ENCODE measurements at regions not wholly inside any gene's neighbourhood (a gene's known extent, or its start where the extent isn't known, plus 50 kb on each side); places are given as distances from the start of the nearest gene placed in this dataset.

DNA sequence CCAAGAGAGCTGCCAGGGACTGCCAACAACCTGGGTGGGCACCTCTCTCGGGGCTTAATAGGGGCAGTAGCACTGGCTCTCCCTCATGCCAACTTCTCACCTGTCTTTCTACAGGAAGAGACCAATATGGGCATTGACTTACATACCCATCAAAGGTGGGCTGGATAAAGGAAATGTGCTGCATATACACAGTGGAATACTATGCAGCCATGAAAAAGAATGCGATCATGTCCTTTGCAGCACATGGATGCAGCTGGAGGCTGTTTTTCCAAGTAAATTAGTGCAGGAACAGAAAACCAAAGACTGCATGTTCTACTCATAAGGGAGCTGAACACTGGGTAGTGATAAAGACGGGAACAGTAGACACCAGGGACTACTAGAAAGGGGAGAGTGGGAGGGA, 172.5 kb downstream of the URB2 start:
- TF ChIP-seq, protein P1, sequence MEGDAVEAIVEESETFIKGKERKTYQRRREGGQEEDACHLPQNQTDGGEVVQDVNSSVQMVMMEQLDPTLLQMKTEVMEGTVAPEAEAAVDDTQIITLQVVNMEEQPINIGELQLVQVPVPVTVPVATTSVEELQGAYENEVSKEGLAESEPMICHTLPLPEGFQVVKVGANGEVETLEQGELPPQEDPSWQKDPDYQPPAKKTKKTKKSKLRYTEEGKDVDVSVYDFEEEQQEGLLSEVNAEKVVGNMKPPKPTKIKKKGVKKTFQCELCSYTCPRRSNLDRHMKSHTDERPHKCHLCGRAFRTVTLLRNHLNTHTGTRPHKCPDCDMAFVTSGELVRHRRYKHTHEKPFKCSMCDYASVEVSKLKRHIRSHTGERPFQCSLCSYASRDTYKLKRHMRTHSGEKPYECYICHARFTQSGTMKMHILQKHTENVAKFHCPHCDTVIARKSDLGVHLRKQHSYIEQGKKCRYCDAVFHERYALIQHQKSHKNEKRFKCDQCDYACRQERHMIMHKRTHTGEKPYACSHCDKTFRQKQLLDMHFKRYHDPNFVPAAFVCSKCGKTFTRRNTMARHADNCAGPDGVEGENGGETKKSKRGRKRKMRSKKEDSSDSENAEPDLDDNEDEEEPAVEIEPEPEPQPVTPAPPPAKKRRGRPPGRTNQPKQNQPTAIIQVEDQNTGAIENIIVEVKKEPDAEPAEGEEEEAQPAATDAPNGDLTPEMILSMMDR (optimal IDR thresholded peaks at IDR 0.05 in 1 of 3, IDR thresholded peaks at IDR 0.05 in 1 of 3, conservative IDR thresholded peaks at IDR 0.05 in 1 of 3; ENCODE audit: extremely low read depth in 1 of 3, insufficient read depth in 2 of 3, low read length in 3 of 3), result no peak
- TF ChIP-seq EZH2 (IDR thresholded peaks at IDR 0.05; ENCODE audit: low read length), result no peak

Data from keratinocyte (primary cell).